Cardiac muscle cell (in vitro differentiated cells and primary cell): ENCODE measurements at regions not wholly inside any gene's neighbourhood (a gene's known extent, or its start where the extent isn't known, plus 50 kb on each side); places are given as distances from the start of the nearest gene placed in this dataset.

Source experiments
- DNase-seq, 2 donors: peaks; one replicate each; pipeline versions ENCODE4 v3.0.0 to v3.0.0-alpha.2; 2010 to 2017; ENCODE audit warnings: low read depth in 1 of 2, low spot score in 1 of 2
- H3K27ac ChIP-seq: fragments of 200-600 bp; sonication (generic); 2 replicates; pipeline ENCODE4 v1.5.1; 2016
- H3K27me3 ChIP-seq: fragments of 200-600 bp; sonication (generic); 2 replicates; pipeline ENCODE4 v1.6.0; 2016; ENCODE audit warnings: control low read depth
- H3K36me3 ChIP-seq: fragments of 200-600 bp; sonication (generic); 2 replicates; pipeline ENCODE4 v1.5.1; 2016; ENCODE audit warnings: control low read depth
- H3K4me1 ChIP-seq: fragments of 200-600 bp; sonication (generic); 2 replicates; pipeline ENCODE4 v1.8.1; 2017; ENCODE audit warnings: low read depth, mild to moderate bottlenecking, mixed run types
- H3K4me3 ChIP-seq: fragments of 200-600 bp; sonication (generic); 2 replicates; pipeline ENCODE4 v1.5.1; 2016; ENCODE audit warnings: mild to moderate bottlenecking
- H3K9me3 ChIP-seq: fragments of 200-600 bp; sonication (generic); 2 replicates; pipeline ENCODE4 v1.5.1; 2017; ENCODE audit warnings: low read depth, mild to moderate bottlenecking, control low read depth
- CTCF ChIP-seq: IDR thresholded peaks from 2 replicates; pipeline ENCODE4 v1.5.1; 2012; ENCODE audit warnings: low read depth, mild to moderate bottlenecking, low read length

DNA sequence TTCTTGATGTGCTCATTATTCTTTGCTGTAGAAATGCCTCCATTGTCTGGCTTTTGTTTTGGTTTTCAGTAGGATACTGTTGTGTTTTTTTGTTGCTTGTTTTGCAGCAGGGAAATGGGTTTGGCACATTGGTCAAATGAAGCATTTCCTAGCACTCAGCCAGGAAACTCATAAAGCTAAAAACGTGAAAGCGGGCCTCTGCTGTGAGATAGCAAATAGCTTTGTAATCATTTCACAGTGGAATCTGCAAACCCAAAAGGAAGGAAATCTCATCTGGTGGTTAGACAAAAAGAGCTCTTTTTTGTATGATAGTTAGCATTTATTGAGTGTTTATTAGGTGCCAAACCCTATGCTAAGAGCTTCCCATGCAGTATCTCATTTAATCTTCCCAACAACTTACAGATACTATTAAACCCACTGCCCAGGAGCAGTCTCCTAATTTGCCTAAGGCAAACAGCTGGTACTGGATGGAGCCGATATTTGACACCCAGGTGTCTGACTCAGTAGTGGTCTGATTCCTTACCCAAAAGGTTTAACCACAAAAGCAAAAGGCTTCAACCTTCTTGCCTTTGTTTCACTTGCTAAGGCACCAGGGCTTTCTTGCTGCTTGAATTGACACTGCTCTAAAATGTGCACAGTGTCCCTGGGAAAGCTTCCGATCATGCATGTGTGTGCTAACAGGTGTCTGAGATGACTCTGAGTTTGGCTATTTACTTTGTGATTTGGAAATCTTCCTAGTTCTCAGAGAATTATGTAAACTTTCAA lies 527.9 kb upstream of the MDFIC2 start:
- H3K9me3 ChIP-seq = no peaks in the 10 kb centered on the region
- H3K4me3 ChIP-seq = no peak overlapping the region
- H3K27me3 ChIP-seq = no peaks in the 10 kb centered on the region
- no peaks in the 10 kb centered on the region for H3K36me3 ChIP-seq
- no peaks in the 10 kb centered on the region for H3K4me1 ChIP-seq
- TF ChIP-seq CTCF = no peak
- DNase-seq = peak in 1 of 2 donors; percentile 26
- no peak overlapping the region for H3K27ac ChIP-seq

- Histone ChIP-seq H3K4me1 (no peaks in the 10 kb centered on the region), H3K36me3 (no peaks in the 10 kb centered on the region), H3K27ac (no peak overlapping the region), H3K27me3 (no peaks in the 10 kb centered on the region), H3K4me3 (no peak overlapping the region), H3K9me3 (no peaks in the 10 kb centered on the region)
- TF ChIP-seq CTCF = no peak
- DNase-seq = no peak
These were observed 521.0 kb upstream of the MDFIC2 start for GRCh38 chr3:70833239-70833960.

DNA sequence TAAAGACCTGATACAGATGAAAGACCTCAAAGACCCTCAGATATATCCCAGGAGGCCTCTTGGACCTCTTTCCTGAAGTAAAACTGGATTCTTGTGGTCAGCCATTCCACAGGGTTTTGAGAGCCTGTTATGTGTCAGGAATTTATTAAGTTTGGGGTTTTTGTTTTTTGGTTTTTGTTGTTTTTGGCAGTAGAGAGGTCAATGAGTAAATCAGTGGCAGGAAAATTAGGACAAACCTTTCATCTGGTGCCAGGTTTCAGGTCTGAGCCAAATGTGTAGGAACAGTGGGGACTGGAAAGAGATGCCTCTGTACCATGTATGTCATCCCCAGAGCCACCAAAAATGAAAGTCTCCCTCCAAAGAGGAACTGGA lies 520.4 kb upstream of the MDFIC2 start:
- no peaks in the 10 kb centered on the region for H3K4me1 ChIP-seq
- no peak for TF ChIP-seq CTCF
- no peaks in the 10 kb centered on the region for H3K27me3 ChIP-seq
- no peak overlapping the region for H3K27ac ChIP-seq
- no peaks in the 10 kb centered on the region for H3K9me3 ChIP-seq
- H3K4me3 ChIP-seq = no peak overlapping the region
- peak in 1 of 2 donors; percentile 81 for DNase-seq
- no peaks in the 10 kb centered on the region for H3K36me3 ChIP-seq

DNA sequence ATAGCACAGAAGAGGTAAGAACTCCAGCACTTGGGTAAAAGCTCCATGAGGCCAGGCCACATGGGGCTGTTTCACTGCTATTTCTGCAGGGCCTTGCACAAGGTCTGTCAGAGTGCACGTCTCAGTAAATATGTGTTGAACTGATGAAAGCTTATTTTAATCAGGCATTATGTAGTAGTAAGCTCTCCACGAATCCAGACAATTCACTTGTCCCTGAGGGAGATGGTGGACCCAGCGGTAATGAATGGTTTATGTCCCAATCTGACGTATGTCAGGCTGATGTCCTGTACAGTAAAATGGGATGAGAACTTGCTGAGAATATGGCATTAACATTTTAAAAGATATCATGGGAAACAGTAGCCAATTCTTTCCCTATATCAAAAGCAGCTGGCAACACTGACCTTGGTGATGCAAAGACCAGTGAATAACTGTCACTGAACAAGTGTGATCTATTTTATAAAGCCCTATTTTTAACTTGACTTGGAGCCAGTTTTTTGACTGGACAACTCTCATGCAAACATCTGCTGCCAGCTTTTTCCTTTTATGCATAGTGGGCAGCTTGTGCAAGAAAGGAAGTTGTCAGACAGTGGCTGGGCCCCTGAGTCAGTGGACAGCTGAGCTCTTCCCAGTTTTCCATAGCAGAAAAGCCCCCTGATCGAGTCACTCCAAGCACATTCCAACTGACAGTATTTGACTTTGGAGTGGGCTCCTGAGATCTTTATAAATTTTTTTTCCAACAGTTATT lies 519.8 kb upstream of the MDFIC2 start:
- Histone ChIP-seq H3K36me3 (no peaks in the 10 kb centered on the region), H3K4me3 (no peak overlapping the region), H3K27me3 (no peaks in the 10 kb centered on the region), H3K4me1 (no peaks in the 10 kb centered on the region), H3K9me3 (no peaks in the 10 kb centered on the region), H3K27ac (no peak overlapping the region)
- no peak for TF ChIP-seq CTCF
- peak in 1 of 2 donors; percentile 88 for DNase-seq

- peak in 1 of 2 donors; percentile 89 for DNase-seq
- no peaks in the 10 kb centered on the region for H3K27me3 ChIP-seq
- no peak overlapping the region for H3K27ac ChIP-seq
- H3K4me1 ChIP-seq = no peaks in the 10 kb centered on the region
- H3K9me3 ChIP-seq = no peaks in the 10 kb centered on the region
- H3K4me3 ChIP-seq = no peak overlapping the region
- no peaks in the 10 kb centered on the region for H3K36me3 ChIP-seq
- no peak for TF ChIP-seq CTCF
These were observed 516.7 kb upstream of the MDFIC2 start for GRCh38 chr3:70829092-70829491.
